Breast epithelium (tissue), 3 donors: ENCODE measurements at regions not wholly inside any gene's neighbourhood (a gene's known extent, or its start where the extent isn't known, plus 50 kb on each side); places are given as distances from the start of the nearest gene placed in this dataset.
"Not testable (repeated sequence)": the region's sequence is repeated elsewhere in the genome, so short reads cannot be mapped to it uniquely, and the experiment has no call there.

Experiments used
- CTCF ChIP-seq, 3 donors: fragments of 450-650 bp; IDR thresholded peaks; one replicate each; pipeline ENCODE4 v1.5.1; 2016 to 2017; ENCODE audit warnings: antibody characterized with exemption in 3 of 3, mild to moderate bottlenecking in 3 of 3, moderate library complexity in 3 of 3
- POLR2A ChIP-seq: fragments of 450-650 bp; IDR thresholded peaks from one replicate; pipeline ENCODE4 v1.6.1; 2016; ENCODE audit warnings: antibody characterized with exemption, mild to moderate bottlenecking, moderate library complexity
- POLR2AphosphoS5 ChIP-seq, 3 donors: sonication (generic); formaldehyde crosslinking; IDR thresholded peaks; one replicate each; pipeline ENCODE4 v1.6.1; 2017; ENCODE audit warnings: antibody characterized with exemption in 3 of 3

- not testable (repeated sequence) for TF ChIP-seq CTCF (IDR thresholded peaks at IDR 0.05); POLR2A; POLR2AphosphoS5 (IDR thresholded peaks at IDR 0.05)
Observed at GRCh38 chr10:109633017-109633416, 290.3 kb downstream of the XPNPEP1 start.
